Thoracic aorta (tissue), 2 donors: ENCODE measurements at regions not wholly inside any gene's neighbourhood (a gene's known extent, or its start where the extent isn't known, plus 50 kb on each side); places are given as distances from the start of the nearest gene placed in this dataset.

ENCODE experiments used
- ATAC-seq: fragments of 150-250 bp; one replicate; pipeline ENCODE4 v1.8.0; 2017; ENCODE audit warnings: low read depth; ENCODE audit not compliant: insufficient number of reproducible peaks, low FRiP score
- DNase-seq: peaks from one replicate; pipeline ENCODE4 v3.0.0-alpha.2; 2020; ENCODE audit warnings: low spot score
- H3K27ac ChIP-seq, 2 donors: fragments of 200-600 bp; sonication (generic); 1 replicate in 1 of 2; 2 replicates in 1 of 2; pipeline ENCODE4 v1.5.1; 2016; ENCODE audit warnings: mild to moderate bottlenecking in 2 of 2, moderate library complexity in 2 of 2
- H3K27me3 ChIP-seq: fragments of 200-600 bp; sonication (generic); replicated peaks from 2 replicates; pipeline ENCODE4 v1.6.0; 2016; ENCODE audit warnings: mild to moderate bottlenecking; ENCODE audit not compliant: insufficient read depth
- H3K36me3 ChIP-seq: fragments of 200-600 bp; sonication (generic); one replicate; pipeline ENCODE4 v1.5.1; 2016
- H3K4me1 ChIP-seq, 2 donors: fragments of 200-600 bp; sonication (generic); 1 replicate in 1 of 2; 2 replicates in 1 of 2; pipeline versions ENCODE4 v1.5.1 to v1.6.0; 2016; ENCODE audit warnings: low read depth in 2 of 2, mild to moderate bottlenecking in 1 of 2; ENCODE audit not compliant: control insufficient read depth in 1 of 2
- H3K4me3 ChIP-seq: fragments of 200-600 bp; sonication (generic); 2 replicates; pipeline ENCODE4 v1.5.1; 2016; ENCODE audit warnings: mild to moderate bottlenecking
- H3K9me3 ChIP-seq: fragments of 200-600 bp; sonication (generic); 2 replicates; pipeline ENCODE4 v1.5.1; 2016
- CTCF ChIP-seq: fragments of 200-600 bp; sonication (generic); IDR thresholded peaks from one replicate; pipeline ENCODE4 v1.5.1; 2019; ENCODE audit warnings: antibody characterized with exemption

DNA sequence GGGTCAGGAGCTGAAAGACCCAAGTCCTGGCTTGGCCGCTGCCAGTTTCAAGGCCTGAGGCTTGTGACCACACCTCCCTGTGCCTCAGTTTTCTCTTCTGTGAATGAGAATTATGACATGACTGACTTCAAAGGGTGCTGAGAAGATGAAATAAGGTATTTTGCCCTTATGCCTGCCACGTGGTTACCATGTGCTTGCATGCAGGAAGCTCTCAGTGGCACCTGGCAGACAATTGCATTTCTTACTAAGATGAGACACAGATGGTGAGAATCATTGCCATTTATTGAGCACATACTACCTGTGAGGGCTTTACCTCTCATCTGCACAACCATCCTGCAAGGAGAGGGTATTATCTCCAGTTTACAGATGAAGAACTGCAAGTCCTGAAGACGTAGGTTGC, 69.8 kb downstream of the MRM1 start:
- Histone ChIP-seq H3K27ac (no peak overlapping the region), H3K9me3 (no peaks in the 10 kb centered on the region), H3K4me1 (no peaks in the 10 kb centered on the region), H3K36me3 (no peaks in the 10 kb centered on the region), H3K4me3 (no peak overlapping the region), H3K27me3 (no peaks in the 10 kb centered on the region)
- DNase-seq (no peak), ATAC-seq (no peak)
- TF ChIP-seq CTCF, result no peak

DNA sequence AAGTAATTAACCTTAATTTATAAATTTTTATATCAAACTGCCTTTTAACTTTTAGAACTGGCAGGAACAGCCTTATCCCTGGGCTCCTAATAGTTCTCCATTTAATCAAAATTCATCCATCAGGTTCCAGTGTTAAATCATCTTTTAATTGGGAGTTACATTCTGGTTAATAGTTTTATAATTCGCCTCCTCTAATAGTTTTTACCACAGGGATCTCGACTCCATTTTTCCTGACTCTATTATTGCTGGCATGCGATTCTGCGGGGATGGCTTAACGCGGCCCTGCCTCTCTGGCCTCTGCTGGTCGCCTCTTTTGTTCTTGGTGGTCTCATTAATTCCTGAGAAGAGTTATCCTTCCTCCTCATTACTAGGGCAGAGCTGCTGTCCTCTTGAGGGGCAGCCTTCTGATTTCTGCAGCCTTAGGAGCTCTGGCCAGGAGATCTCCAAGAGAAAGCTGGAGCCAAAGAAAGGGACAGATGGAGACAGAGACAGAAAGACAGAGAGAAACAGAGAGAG, 71.1 kb downstream of the MRM1 start:
- Histone ChIP-seq H3K27ac (no peak overlapping the region), H3K4me1 (no peaks in the 10 kb centered on the region), H3K4me3 (no peak overlapping the region), H3K36me3 (no peaks in the 10 kb centered on the region), H3K9me3 (no peaks in the 10 kb centered on the region), H3K27me3 (no peaks in the 10 kb centered on the region)
- no peak for TF ChIP-seq CTCF
- DNase-seq, result no peak
- ATAC-seq, result no peak

GRCh38 chr17:36673068-36673467, 71.7 kb downstream of the MRM1 start:
- ATAC-seq (no peak), DNase-seq (no peak)
- no peak for TF ChIP-seq CTCF
- H3K9me3 ChIP-seq, result no peaks in the 10 kb centered on the region
- no peak overlapping the region for H3K27ac ChIP-seq
- H3K4me3 ChIP-seq, result no peak overlapping the region
- no peaks in the 10 kb centered on the region for H3K4me1 ChIP-seq
- H3K27me3 ChIP-seq, result no peaks in the 10 kb centered on the region
- H3K36me3 ChIP-seq, result no peaks in the 10 kb centered on the region

DNA sequence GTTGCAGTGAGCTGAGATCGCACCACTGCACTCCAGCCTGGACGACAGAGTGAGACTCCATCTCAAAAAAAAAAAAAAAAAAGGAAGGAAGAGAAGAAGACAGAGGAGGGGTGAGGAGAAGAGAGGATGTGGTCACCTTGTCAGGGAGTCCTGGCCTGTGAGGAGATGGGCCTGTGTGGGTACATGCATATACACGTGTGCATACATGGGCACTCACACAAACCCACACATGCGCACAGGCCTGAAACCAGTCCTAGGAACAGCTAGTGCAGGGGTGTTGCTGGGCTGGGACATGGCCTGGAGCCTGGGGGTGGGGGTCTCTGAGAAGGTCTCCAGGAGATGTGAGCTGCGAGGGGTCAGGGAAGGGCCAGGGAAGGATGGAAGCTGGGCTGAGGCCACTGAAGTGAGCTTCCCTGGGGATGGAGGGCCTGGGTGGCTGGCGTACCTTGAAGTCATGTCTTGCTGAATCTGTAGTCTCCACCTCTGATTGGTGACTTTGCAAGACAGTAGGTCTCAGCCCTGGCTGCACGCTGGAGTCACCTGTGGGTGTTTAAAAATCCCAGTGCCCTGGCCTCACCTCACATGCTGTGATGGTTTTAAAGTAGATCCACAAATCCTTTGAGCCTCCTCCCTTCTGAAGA, 72.4 kb downstream of the MRM1 start:
- no peaks in the 10 kb centered on the region for H3K27me3 ChIP-seq
- TF ChIP-seq CTCF, result no peak
- no peaks in the 10 kb centered on the region for H3K36me3 ChIP-seq
- H3K4me1 ChIP-seq, result no peaks in the 10 kb centered on the region
- H3K9me3 ChIP-seq, result no peaks in the 10 kb centered on the region
- H3K27ac ChIP-seq, result no peak overlapping the region
- DNase-seq (no peak), ATAC-seq (no peak)
- H3K4me3 ChIP-seq, result no peak overlapping the region

- TF ChIP-seq CTCF, result no peak
- no peaks in the 10 kb centered on the region for H3K27me3 ChIP-seq
- no peaks in the 10 kb centered on the region for H3K36me3 ChIP-seq
- H3K9me3 ChIP-seq, result no peaks in the 10 kb centered on the region
- ATAC-seq (no peak), DNase-seq (no peak)
- H3K4me3 ChIP-seq, result no peak overlapping the region
- no peaks in the 10 kb centered on the region for H3K4me1 ChIP-seq
- H3K27ac ChIP-seq, result no peak overlapping the region
Measured at GRCh38 chr17:36674278-36674650, 72.9 kb downstream of the MRM1 start.
